Left ventricle myocardium inferior (tissue), 1 donor: ENCODE measurements at regions not wholly inside any gene's neighbourhood (a gene's known extent, or its start where the extent isn't known, plus 50 kb on each side); places are given as distances from the start of the nearest gene placed in this dataset.

Source experiments
- DNase-seq: peaks from one replicate; pipeline ENCODE4 v3.0.0-alpha.2; 2020
- H3K27ac ChIP-seq: fragments of 200-600 bp; replicated peaks from 2 replicates; pipeline ENCODE4 v1.8.0; 2021
- H3K27me3 ChIP-seq: fragments of 200-600 bp; 2 replicates; pipeline ENCODE4 v1.8.0; 2021; ENCODE audit warnings: low read depth
- H3K36me3 ChIP-seq: fragments of 200-600 bp; 2 replicates; pipeline ENCODE4 v1.8.0; 2021
- H3K4me1 ChIP-seq: fragments of 200-600 bp; 2 replicates; pipeline ENCODE4 v1.8.0; 2021
- H3K4me3 ChIP-seq: fragments of 200-600 bp; 2 replicates; pipeline ENCODE4 v1.8.0; 2021; ENCODE audit warnings: mild to moderate bottlenecking, moderate library complexity
- H3K9me3 ChIP-seq: fragments of 200-600 bp; replicated peaks from 2 replicates; pipeline ENCODE4 v1.8.0; 2021
- intact Hi-C: fragments of 100-400 bp; cut with micrococcal nuclease; formaldehyde crosslinking; loops from one replicate; pipeline ENCODE4 v1.11.0; 2022
- TF ChIP-seq, protein P1 (sequence below): fragments of 200-600 bp; IDR thresholded peaks from 2 replicates; pipeline ENCODE4 v1.8.0; 2021; ENCODE audit warnings: antibody characterized with exemption, mild to moderate bottlenecking, borderline replicate concordance
- donor health status: DM: no; HTN: yes; CAD: no; lungs with severe emphysema.

DNA sequence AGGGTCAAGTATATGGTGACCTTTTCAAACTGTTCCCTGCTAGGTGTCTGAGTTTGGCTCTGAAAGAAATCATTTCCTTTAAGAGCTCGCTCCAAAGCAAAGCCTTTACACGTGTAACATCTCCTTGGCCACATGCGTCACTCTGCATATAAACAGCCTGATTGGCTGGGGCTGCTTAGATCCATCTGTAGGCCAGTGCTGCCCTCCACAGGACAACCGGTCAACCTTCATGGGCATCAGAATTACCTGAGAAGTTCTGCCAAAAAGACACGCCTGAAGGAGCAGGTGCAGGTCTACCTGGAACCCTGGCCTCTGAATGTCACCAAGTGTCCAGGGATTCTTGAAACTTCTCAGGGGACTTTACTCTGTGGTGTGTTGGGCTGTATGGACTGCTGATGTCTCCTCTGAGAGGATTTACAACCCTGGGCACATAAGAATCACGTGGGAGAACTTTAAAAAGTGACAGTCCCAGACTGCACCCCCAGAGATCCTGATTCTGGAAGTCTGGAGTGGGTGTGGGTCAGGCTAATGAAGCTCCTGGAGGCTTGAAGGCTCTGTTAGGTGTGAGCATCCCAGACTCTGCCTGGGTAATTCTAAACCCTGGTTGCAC, 497.6 kb downstream of the GADD45G start:
- no peaks in the 10 kb centered on the region for H3K9me3 ChIP-seq
- no peaks in the 10 kb centered on the region for H3K36me3 ChIP-seq
- H3K27me3 ChIP-seq = no peaks in the 10 kb centered on the region
- peak; percentile 64 for DNase-seq
- no peak overlapping the region for H3K27ac ChIP-seq
- no peak overlapping the region for H3K4me3 ChIP-seq
- H3K4me1 ChIP-seq = peaks cover 29% of the 10 kb centered on the region
- TF ChIP-seq, protein P1, sequence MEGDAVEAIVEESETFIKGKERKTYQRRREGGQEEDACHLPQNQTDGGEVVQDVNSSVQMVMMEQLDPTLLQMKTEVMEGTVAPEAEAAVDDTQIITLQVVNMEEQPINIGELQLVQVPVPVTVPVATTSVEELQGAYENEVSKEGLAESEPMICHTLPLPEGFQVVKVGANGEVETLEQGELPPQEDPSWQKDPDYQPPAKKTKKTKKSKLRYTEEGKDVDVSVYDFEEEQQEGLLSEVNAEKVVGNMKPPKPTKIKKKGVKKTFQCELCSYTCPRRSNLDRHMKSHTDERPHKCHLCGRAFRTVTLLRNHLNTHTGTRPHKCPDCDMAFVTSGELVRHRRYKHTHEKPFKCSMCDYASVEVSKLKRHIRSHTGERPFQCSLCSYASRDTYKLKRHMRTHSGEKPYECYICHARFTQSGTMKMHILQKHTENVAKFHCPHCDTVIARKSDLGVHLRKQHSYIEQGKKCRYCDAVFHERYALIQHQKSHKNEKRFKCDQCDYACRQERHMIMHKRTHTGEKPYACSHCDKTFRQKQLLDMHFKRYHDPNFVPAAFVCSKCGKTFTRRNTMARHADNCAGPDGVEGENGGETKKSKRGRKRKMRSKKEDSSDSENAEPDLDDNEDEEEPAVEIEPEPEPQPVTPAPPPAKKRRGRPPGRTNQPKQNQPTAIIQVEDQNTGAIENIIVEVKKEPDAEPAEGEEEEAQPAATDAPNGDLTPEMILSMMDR = peak; percentile 85
- intact Hi-C loops = no loop called here

DNA sequence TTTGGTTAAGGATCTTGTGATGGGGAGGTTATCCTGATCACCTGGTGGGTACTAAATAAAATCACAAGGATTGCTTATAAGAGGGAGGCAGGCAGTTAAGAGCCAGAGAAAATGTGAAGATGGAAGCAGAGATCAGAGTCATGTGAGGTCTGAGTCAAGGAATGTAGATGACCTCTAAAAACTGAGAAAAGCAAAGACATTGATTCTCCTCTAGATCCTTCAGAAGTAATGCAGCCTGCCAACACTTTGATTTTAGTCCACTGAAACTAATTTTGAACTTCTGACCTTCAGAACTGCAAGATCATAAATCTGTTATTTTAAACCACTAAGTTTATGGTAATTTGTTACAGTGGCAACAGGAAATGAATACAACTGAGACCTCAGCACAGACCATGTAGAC, 499.0 kb downstream of the GADD45G start:
- H3K36me3 ChIP-seq = no peaks in the 10 kb centered on the region
- intact Hi-C loops = no loop called here
- TF ChIP-seq, protein P1 = no peak
- H3K4me3 ChIP-seq = no peak overlapping the region
- H3K9me3 ChIP-seq = peaks cover 1% of the 10 kb centered on the region
- no peak overlapping the region for H3K27ac ChIP-seq
- H3K4me1 ChIP-seq = peaks cover 37% of the 10 kb centered on the region
- H3K27me3 ChIP-seq = no peaks in the 10 kb centered on the region
- no peak for DNase-seq

DNA sequence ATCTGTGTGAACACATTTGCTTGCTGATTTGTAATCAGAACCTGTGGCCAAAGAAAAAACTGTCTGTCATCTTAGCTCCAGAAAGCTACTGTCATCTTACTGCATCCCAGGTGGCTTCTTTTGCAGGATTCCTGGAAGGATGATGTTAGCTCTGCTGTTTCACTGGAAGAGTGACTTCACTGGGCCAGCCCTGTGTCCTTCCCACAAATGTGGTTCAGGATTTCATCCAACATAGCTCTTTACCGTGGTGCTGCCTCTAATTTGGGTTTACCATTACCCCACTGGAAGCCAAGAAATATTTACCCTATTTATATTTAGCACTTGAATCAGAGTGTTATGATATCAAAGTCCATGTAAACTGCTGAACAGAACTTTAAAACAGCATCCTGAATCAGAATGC, 501.0 kb downstream of the GADD45G start:
- TF ChIP-seq, protein P1 = no peak
- Histone ChIP-seq H3K4me3 (no peak overlapping the region), H3K36me3 (no peaks in the 10 kb centered on the region), H3K4me1 (peaks cover 38% of the 10 kb centered on the region), H3K27ac (peak overlapping the region; percentile 85), H3K27me3 (no peaks in the 10 kb centered on the region), H3K9me3 (peaks cover 8% of the 10 kb centered on the region)
- DNase-seq = no peak
- intact Hi-C loops = no loop called here

DNA sequence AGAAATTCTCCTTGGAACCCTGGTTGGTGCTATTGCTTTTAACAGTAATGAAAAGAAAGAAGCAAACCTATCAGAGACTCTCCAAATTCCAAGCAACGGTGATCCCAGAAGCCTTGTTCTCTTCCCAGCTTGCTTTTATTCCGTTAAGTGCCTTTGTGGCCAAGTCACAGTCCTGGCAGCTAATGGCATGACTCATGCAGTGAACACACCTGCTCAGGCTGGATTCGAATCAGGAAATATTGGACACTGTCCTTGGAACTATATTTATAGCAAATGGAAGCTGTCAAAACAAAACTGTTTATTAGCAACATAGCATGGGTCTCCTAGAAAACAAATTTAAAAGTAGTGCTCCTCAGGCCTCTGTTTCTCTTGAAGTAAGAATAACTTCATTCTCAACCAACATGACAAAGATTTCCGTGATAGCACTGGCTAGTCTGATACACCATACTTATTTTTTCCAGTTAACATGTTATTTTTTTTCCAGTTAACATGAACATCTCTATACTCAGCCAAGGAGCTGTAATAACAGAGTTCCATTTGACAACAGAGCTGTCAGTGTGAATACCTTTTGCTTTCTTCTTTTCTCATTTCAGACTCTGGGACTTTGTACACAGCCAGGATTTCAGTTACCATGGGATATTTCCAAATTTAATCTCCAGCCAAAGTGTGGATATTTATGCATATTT, 502.4 kb downstream of the GADD45G start:
- TF ChIP-seq, protein P1 = no peak
- H3K4me1 ChIP-seq = peaks cover 38% of the 10 kb centered on the region
- H3K36me3 ChIP-seq = no peaks in the 10 kb centered on the region
- H3K27me3 ChIP-seq = no peaks in the 10 kb centered on the region
- peak; percentile 53 for DNase-seq
- peak overlapping the region; percentile 85 for H3K27ac ChIP-seq
- intact Hi-C loops = no loop called here
- peaks cover 8% of the 10 kb centered on the region for H3K9me3 ChIP-seq
- H3K4me3 ChIP-seq = no peak overlapping the region

DNA sequence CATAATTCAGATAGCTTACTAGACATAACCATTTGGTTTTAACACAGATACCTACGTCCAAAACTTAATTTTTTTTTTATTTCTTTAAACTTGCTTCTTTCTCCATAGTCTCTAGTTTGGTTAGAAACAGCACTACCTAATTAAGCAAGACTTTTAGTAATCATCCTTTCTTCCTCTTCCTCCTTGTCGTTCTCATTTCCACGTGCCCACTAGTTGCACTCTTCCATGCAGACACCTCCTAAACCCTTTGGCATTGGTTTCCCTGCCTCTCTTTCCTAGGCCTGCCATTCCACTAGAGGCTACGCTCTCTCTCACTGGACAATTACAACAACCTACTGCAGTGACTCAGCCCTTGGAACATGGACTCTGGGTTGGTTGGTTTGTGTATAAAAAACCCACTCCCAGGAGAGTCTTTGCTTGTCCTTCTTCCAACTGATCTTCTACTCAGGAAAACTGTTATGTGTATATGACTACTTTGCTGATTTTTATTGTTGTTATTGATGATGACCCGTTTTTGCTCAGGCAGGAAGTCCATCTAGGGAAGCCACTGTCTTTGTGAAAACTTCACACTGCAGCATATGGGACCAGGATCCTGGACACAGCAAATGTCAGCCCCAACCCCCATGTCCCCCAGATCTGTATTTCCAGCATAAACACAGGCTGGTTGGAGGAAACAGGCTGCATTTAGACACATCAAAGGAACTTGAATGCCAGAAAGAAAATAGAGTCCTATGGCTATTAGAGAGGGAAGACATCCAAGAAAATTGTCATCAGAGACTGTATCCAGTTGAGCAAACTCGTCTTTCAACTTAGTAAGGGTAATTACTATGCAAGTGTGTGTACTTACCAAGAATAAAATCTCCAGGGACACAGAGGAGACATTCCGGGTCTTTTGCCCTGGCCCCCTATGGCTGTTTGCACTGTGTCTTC, 503.2 kb downstream of the GADD45G start:
- H3K36me3 ChIP-seq = no peaks in the 10 kb centered on the region
- H3K27me3 ChIP-seq = no peaks in the 10 kb centered on the region
- no peak overlapping the region for H3K4me3 ChIP-seq
- H3K27ac ChIP-seq = peak overlapping the region; percentile 85
- peaks cover 8% of the 10 kb centered on the region for H3K9me3 ChIP-seq
- TF ChIP-seq, protein P1 = no peak
- intact Hi-C loops = no loop called here
- peaks cover 38% of the 10 kb centered on the region for H3K4me1 ChIP-seq
- DNase-seq = no peak
